Caco-2 (cell line): ENCODE measurements at regions not wholly inside any gene's neighbourhood (a gene's known extent, or its start where the extent isn't known, plus 50 kb on each side); places are given as distances from the start of the nearest gene placed in this dataset.
"Not testable (repeated sequence)": the region's sequence is repeated elsewhere in the genome, so short reads cannot be mapped to it uniquely, and the experiment has no call there.

Experiments used
- BruUV-seq: library from RNA; stranded (reverse); fragments of 400-500 nt; replicated peaks from 2 replicates; lab custom pipeline; 2021; lab: Mats Ljungman, UMichigan
- CTCF ChIA-PET: fragments of 300-600 bp; sonication (Branson Sonifier 250); formaldehyde crosslinking; loops from one replicate; lab custom pipeline; 2022; ENCODE audit warnings: antibody characterized with exemption; lab: Charles Lee
- POLR2A ChIA-PET: fragments of 300-600 bp; sonication (Branson Sonifier 250); formaldehyde crosslinking; loops from one replicate; lab custom pipeline; 2022; ENCODE audit warnings: antibody characterized with exemption; lab: Charles Lee
- DNase-seq, 2 experiments: peaks; one replicate each; pipeline versions ENCODE4 v3.0.0 to v3.0.0-alpha.2; 2020 to 2022
- H3K27me3 ChIP-seq: replicated peaks from 2 replicates; pipeline ENCODE4 v1.6.0; 2011; ENCODE audit warnings: low read length; ENCODE audit not compliant: control insufficient read depth, insufficient read depth
- H3K36me3 ChIP-seq: 2 replicates; pipeline ENCODE4 v1.5.1; 2011; ENCODE audit warnings: low read length; ENCODE audit not compliant: control insufficient read depth, insufficient read depth
- H3K4me1 ChIP-seq: fragments of 250-450 bp; sonication (Bioruptor Pico); 2 replicates; pipeline ENCODE4 v1.5.1; 2020; ENCODE audit warnings: mild to moderate bottlenecking
- H3K4me3 ChIP-seq: 2 replicates; pipeline ENCODE4 v1.5.1; 2011; ENCODE audit warnings: low read depth, mild to moderate bottlenecking, control low read depth, low read length
- H3K9me3 ChIP-seq: fragments of 250-450 bp; sonication (Bioruptor Pico); 2 replicates; pipeline ENCODE4 v1.5.1; 2020; ENCODE audit warnings: mild to moderate bottlenecking, moderate library complexity
- H3K27ac Mint-ChIP-seq: one replicate; pipeline ENCODE4 v1.8.0; 2022; ENCODE audit warnings: mixed read lengths; ENCODE audit not compliant: unreplicated experiment
- H3K27me3 Mint-ChIP-seq: one replicate; pipeline ENCODE4 v1.8.0; 2022; ENCODE audit warnings: mixed read lengths; ENCODE audit not compliant: insufficient read depth, unreplicated experiment
- H3K36me3 Mint-ChIP-seq: one replicate; pipeline ENCODE4 v1.8.0; 2022; ENCODE audit warnings: mild to moderate bottlenecking, mixed read lengths; ENCODE audit not compliant: insufficient read depth, unreplicated experiment
- H3K4me1 Mint-ChIP-seq: one replicate; pipeline ENCODE4 v1.8.0; 2022; ENCODE audit warnings: low read depth, mixed read lengths; ENCODE audit not compliant: unreplicated experiment
- H3K4me3 Mint-ChIP-seq: one replicate; pipeline ENCODE4 v1.8.0; 2022; ENCODE audit warnings: mild to moderate bottlenecking, moderate library complexity, mixed read lengths; ENCODE audit not compliant: unreplicated experiment
- H3K9me3 Mint-ChIP-seq: one replicate; pipeline ENCODE4 v1.8.0; 2022; ENCODE audit warnings: mixed read lengths; ENCODE audit not compliant: unreplicated experiment
- intact Hi-C: fragments of 100-400 bp; cut with micrococcal nuclease; formaldehyde crosslinking; loops from one replicate; pipeline ENCODE4 v1.10.0; 2022; ENCODE audit not compliant: unreplicated experiment
- TF ChIP-seq, protein P1 (sequence below), 2 experiments: fragments of 200-600 bp in 1 of 2; IDR thresholded peaks; 1 replicate in 1 of 2; 2 replicates in 1 of 2; pipeline versions ENCODE4 v1.5.1 to v1.8.0; 2011 to 2022; ENCODE audit warnings: antibody characterized with exemption in 1 of 2, control low read depth in 1 of 2, inconsistent platforms in 1 of 2, low read depth in 1 of 2, low read length in 1 of 2, mild to moderate bottlenecking in 1 of 2, moderate library complexity in 1 of 2; ENCODE audit not compliant: insufficient read depth in 1 of 2, severe bottlenecking in 1 of 2, unreplicated experiment in 1 of 2

DNA sequence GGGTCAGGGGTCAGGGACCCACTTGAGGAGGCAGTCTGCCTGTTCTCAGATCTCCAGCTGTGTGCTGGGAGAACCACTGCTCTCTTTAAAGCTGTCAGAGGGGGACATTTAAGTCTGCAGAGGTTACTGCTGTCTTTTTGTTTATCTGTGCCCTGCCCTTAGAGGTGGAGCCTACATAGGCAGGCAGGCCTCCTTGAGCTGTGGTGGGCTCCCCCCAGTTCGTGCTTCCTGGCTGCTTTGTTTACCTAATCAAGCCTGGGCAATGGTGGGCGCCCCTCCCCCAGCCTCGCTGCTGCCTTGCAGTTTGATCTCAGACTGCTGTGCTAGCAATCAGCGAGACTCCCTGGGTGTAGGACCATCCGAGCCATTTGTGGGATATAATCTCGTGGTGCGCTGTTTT lies 830.5 kb upstream of the ANO3 start:
- H3K9me3 Mint-ChIP-seq, intact Hi-C loops, BruUV-seq, H3K36me3 Mint-ChIP-seq, H3K4me1 ChIP-seq, H3K27ac Mint-ChIP-seq, H3K27me3 ChIP-seq, H3K27me3 Mint-ChIP-seq, CTCF ChIA-PET, DNase-seq, H3K36me3 ChIP-seq, H3K9me3 ChIP-seq, H3K4me1 Mint-ChIP-seq, POLR2A ChIA-PET: not testable (repeated sequence)
- peak overlapping the region; percentile 14; the same call in 1 of the 2 replicates for H3K4me3 ChIP-seq
- H3K4me3 Mint-ChIP-seq = peak overlapping the region; percentile 58

DNA sequence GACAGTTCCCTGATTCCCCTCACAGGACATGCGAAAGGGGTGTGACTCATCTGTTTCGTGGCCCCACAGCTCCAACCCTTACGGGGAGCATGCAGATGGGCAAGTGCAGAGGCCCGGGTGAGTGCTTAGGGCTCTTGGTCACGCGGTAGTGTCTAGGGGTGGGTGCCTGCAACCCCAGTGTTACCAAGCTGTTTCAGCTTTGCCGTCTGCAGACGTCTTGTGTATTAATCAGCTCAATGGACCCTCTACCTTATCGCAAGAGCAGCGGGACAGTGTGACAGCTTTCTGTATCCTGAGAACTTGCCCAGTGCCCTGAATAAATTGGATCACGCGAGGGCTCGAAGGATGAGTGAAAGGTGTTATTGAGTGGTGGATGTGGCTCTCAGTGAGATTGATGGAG lies 816.4 kb upstream of the ANO3 start:
- CTCF ChIA-PET = no interaction called here
- Mint-ChIP-seq H3K9me3 (no peaks in the 10 kb centered on the region), H3K4me3 (no peak overlapping the region), H3K27me3 (no peaks in the 10 kb centered on the region), H3K27ac (no peak overlapping the region), H3K4me1 (no peaks in the 10 kb centered on the region), H3K36me3 (no peaks in the 10 kb centered on the region)
- Histone ChIP-seq H3K36me3 (no peaks in the 10 kb centered on the region), H3K9me3 (no peaks in the 10 kb centered on the region), H3K4me3 (no peak overlapping the region), H3K27me3 (no peaks in the 10 kb centered on the region; the same call in 1 of the 2 replicates), H3K4me1 (no peaks in the 10 kb centered on the region)
- intact Hi-C loops = no loop called here
- TF ChIP-seq, protein P1, sequence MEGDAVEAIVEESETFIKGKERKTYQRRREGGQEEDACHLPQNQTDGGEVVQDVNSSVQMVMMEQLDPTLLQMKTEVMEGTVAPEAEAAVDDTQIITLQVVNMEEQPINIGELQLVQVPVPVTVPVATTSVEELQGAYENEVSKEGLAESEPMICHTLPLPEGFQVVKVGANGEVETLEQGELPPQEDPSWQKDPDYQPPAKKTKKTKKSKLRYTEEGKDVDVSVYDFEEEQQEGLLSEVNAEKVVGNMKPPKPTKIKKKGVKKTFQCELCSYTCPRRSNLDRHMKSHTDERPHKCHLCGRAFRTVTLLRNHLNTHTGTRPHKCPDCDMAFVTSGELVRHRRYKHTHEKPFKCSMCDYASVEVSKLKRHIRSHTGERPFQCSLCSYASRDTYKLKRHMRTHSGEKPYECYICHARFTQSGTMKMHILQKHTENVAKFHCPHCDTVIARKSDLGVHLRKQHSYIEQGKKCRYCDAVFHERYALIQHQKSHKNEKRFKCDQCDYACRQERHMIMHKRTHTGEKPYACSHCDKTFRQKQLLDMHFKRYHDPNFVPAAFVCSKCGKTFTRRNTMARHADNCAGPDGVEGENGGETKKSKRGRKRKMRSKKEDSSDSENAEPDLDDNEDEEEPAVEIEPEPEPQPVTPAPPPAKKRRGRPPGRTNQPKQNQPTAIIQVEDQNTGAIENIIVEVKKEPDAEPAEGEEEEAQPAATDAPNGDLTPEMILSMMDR (IDR thresholded peaks at IDR 0.05; ENCODE audit: insufficient read depth in 1 of 2, low read depth in 1 of 2, low read length in 1 of 2, severe bottlenecking in 1 of 2, unreplicated experiment in 1 of 2) = no peak
- no peak for DNase-seq
- POLR2A ChIA-PET = no interaction called here
- no TSS peak for BruUV-seq

DNA sequence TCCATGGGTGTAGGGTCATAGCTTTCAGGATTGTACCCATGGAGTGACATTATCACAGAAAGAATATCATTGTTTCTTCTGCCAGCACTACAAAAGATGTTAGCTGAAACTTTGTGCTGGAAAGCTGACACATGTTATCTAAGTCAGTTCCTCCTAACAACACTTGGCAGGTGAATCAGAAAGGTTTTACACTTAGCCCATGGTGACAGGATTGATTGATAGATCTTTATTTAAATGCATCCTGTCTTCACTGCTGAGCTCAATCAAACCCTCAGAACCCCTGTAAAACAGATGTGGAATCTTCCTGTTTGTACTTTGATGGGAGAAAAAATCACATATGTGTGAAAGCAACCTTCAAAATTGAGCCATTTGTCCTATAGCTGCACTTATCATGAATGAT lies 811.5 kb upstream of the ANO3 start:
- Histone ChIP-seq H3K27me3 (no peaks in the 10 kb centered on the region; the same call in 1 of the 2 replicates), H3K4me1 (no peaks in the 10 kb centered on the region), H3K4me3 (no peak overlapping the region), H3K36me3 (no peaks in the 10 kb centered on the region), H3K9me3 (no peaks in the 10 kb centered on the region)
- Mint-ChIP-seq H3K27me3 (no peaks in the 10 kb centered on the region), H3K27ac (no peak overlapping the region), H3K9me3 (no peaks in the 10 kb centered on the region), H3K4me1 (no peaks in the 10 kb centered on the region), H3K4me3 (no peak overlapping the region), H3K36me3 (no peaks in the 10 kb centered on the region)
- POLR2A ChIA-PET = no interaction called here
- TF ChIP-seq, protein P1 (IDR thresholded peaks at IDR 0.05; ENCODE audit: insufficient read depth in 1 of 2, low read depth in 1 of 2, low read length in 1 of 2, severe bottlenecking in 1 of 2, unreplicated experiment in 1 of 2) = no peak
- CTCF ChIA-PET = no interaction called here
- DNase-seq = no peak
- intact Hi-C loops = no loop called here
- BruUV-seq = no TSS peak

DNA sequence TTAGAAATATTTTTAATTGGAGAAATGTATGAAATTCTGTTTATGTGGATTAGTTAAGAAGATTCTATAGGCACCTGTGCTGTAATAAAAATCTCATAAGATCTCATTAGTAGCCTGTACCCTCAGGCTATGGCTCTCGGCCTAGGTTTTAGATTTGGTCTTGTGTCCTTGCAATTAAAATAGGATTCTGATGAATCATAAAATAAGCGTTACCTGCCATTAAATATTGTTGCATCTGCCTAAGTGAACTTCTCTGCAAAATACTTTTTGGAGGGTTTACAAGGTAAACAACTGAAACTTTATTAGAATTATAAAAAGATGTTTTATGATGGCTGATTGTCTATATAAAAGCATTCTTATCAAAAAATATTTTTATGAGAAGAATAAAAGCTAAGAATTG lies 804.1 kb upstream of the ANO3 start:
- ChIA-PET CTCF (no interaction called here), POLR2A (no interaction called here)
- no peak overlapping the region for H3K4me3 Mint-ChIP-seq
- H3K27me3 ChIP-seq = no peaks in the 10 kb centered on the region
- H3K9me3 ChIP-seq = no peaks in the 10 kb centered on the region
- TF ChIP-seq, protein P1 (IDR thresholded peaks at IDR 0.05; ENCODE audit: insufficient read depth in 1 of 2, low read depth in 1 of 2, low read length in 1 of 2, severe bottlenecking in 1 of 2, unreplicated experiment in 1 of 2) = no peak
- intact Hi-C loops = no loop called here
- no TSS peak for BruUV-seq
- no peaks in the 10 kb centered on the region for H3K36me3 Mint-ChIP-seq
- H3K4me1 ChIP-seq = no peaks in the 10 kb centered on the region
- H3K27ac Mint-ChIP-seq = no peak overlapping the region
- H3K27me3 Mint-ChIP-seq = no peaks in the 10 kb centered on the region
- no peak for DNase-seq
- H3K4me3 ChIP-seq = no peak overlapping the region
- no peaks in the 10 kb centered on the region for H3K4me1 Mint-ChIP-seq
- no peaks in the 10 kb centered on the region for H3K36me3 ChIP-seq
- no peaks in the 10 kb centered on the region for H3K9me3 Mint-ChIP-seq
